ENCODE measurements at regions not wholly inside any gene's neighbourhood (a gene's known extent, or its start where the extent isn't known, plus 50 kb on each side); places are given as distances from the start of the nearest gene placed in this dataset.
"Not testable (repeated sequence)": the region's sequence is repeated elsewhere in the genome, so short reads cannot be mapped to it uniquely, and the experiment has no call there.

GRCh38 chr2:87476223-87476872 lies 271.5 kb upstream of the PLGLB2 start:
- not testable (repeated sequence) for TF ChIP-seq CTCF (optimal IDR thresholded peaks at IDR 0.05 in 1 of 3, IDR thresholded peaks at IDR 0.05 in 1 of 3, conservative IDR thresholded peaks at IDR 0.05 in 1 of 3; ENCODE audit: extremely low read depth in 1 of 3, insufficient read depth in 2 of 3, low read length in 3 of 3); EZH2 (IDR thresholded peaks at IDR 0.05; ENCODE audit: low read length)
